ENCODE measurements at regions not wholly inside any gene's neighbourhood (a gene's known extent, or its start where the extent isn't known, plus 50 kb on each side); places are given as distances from the start of the nearest gene placed in this dataset.

GRCh38 chr15:67940324-67940719 is 100.5 kb upstream of the RNU6-1 start:
- TF ChIP-seq CTCF (IDR thresholded peaks at IDR 0.05) (no peak), EZH2 (IDR thresholded peaks at IDR 0.05) (no peak)
